CD8-positive, alpha-beta memory T cell (primary cell): ENCODE measurements at regions not wholly inside any gene's neighbourhood (a gene's known extent, or its start where the extent isn't known, plus 50 kb on each side); places are given as distances from the start of the nearest gene placed in this dataset.

Experiments used
- CTCF ChIA-PET: fragments of 350-600 bp; sonication (Branson Sonifier 250); formaldehyde crosslinking; loops from one replicate; lab custom pipeline; 2021; ENCODE audit warnings: antibody characterized with exemption; lab: Charles Lee
- POLR2A ChIA-PET: fragments of 350-600 bp; sonication (Branson Sonifier 250); formaldehyde crosslinking; loops from one replicate; lab custom pipeline; 2021; ENCODE audit warnings: antibody characterized with exemption; lab: Charles Lee
- DNase-seq, 5 donors: peaks; one replicate each; pipeline versions ENCODE4 v3.0.0 to v3.0.0-alpha.2; 2020 to 2022; ENCODE audit warnings: mixed read lengths in 1 of 5
- H3K27ac ChIP-seq: one replicate; pipeline ENCODE4 v1.7.0; 2013; ENCODE audit warnings: low read depth, mild to moderate bottlenecking, low read length, moderate library complexity
- H3K27me3 ChIP-seq: 2 replicates; pipeline ENCODE4 v1.7.0; 2013; ENCODE audit warnings: low read length, mild to moderate bottlenecking; ENCODE audit not compliant: insufficient read depth, poor library complexity, severe bottlenecking
- H3K36me3 ChIP-seq: 2 replicates; pipeline ENCODE4 v1.7.0; 2013; ENCODE audit warnings: mild to moderate bottlenecking, low read length, moderate library complexity; ENCODE audit not compliant: insufficient read depth
- H3K4me1 ChIP-seq: 2 replicates; pipeline ENCODE4 v1.7.0; 2013; ENCODE audit warnings: mild to moderate bottlenecking, low read length, moderate library complexity; ENCODE audit not compliant: insufficient read depth
- H3K4me3 ChIP-seq: 2 replicates; pipeline ENCODE4 v1.7.0; 2013; ENCODE audit warnings: mild to moderate bottlenecking, low read length
- H3K9me3 ChIP-seq: 2 replicates; pipeline ENCODE4 v1.7.0; 2013; ENCODE audit warnings: mild to moderate bottlenecking, low read length
- H3K27ac Mint-ChIP-seq, 8 donors: one replicate each; pipeline ENCODE4 v1.8.0; 2020 to 2021; ENCODE audit warnings: mixed read lengths in 8 of 8, mild to moderate bottlenecking in 6 of 8, inconsistent platforms in 3 of 8, moderate library complexity in 3 of 8
- H3K27me3 Mint-ChIP-seq, 2 donors: one replicate each; pipeline ENCODE4 v1.8.0; 2020 to 2021; ENCODE audit warnings: mixed read lengths in 2 of 2, mild to moderate bottlenecking in 1 of 2, moderate library complexity in 1 of 2
- H3K36me3 Mint-ChIP-seq, 3 donors: one replicate each; pipeline ENCODE4 v1.8.0; 2020 to 2021; ENCODE audit warnings: mixed read lengths in 3 of 3, inconsistent platforms in 1 of 3, mild to moderate bottlenecking in 1 of 3
- H3K4me1 Mint-ChIP-seq, 3 donors: one replicate each; pipeline ENCODE4 v1.8.0; 2020 to 2021; ENCODE audit warnings: mixed read lengths in 3 of 3, inconsistent platforms in 1 of 3, mild to moderate bottlenecking in 1 of 3
- H3K4me3 Mint-ChIP-seq, 7 donors: one replicate each; pipeline ENCODE4 v1.8.0; 2020 to 2021; ENCODE audit warnings: mixed read lengths in 7 of 7, mild to moderate bottlenecking in 6 of 7, moderate library complexity in 4 of 7, inconsistent platforms in 2 of 7
- H3K9me3 Mint-ChIP-seq, 5 donors: one replicate each; pipeline ENCODE4 v1.8.0; 2020 to 2022; ENCODE audit warnings: mixed read lengths in 5 of 5, mild to moderate bottlenecking in 3 of 5, moderate library complexity in 2 of 5, inconsistent platforms in 1 of 5

GRCh38 chr5:144088206-144089064 is 82.0 kb downstream of the YIPF5 start:
- Histone ChIP-seq H3K9me3 (no peaks in the 10 kb centered on the region), H3K4me3 (no peak overlapping the region), H3K27me3 (no peaks in the 10 kb centered on the region), H3K36me3 (no peaks in the 10 kb centered on the region), H3K4me1 (no peaks in the 10 kb centered on the region), H3K27ac (no peak overlapping the region)
- Mint-ChIP-seq H3K27ac (no peak overlapping the region), H3K27me3 (peaks cover 0 to 3% of the 10 kb centered on the region in 2 donors), H3K4me3 (no peak overlapping the region), H3K36me3 (no peaks in the 10 kb centered on the region), H3K9me3 (no peaks in the 10 kb centered on the region), H3K4me1 (peaks cover 0 to 5% (median 0%) of the 10 kb centered on the region in 3 donors)
- ChIA-PET POLR2A (no interaction called here), CTCF (no interaction called here)
- no peak for DNase-seq

- Mint-ChIP-seq H3K36me3 (peaks cover 0 to 4% (median 0%) of the 10 kb centered on the region in 3 donors), H3K27me3 (peaks cover 0 to 3% of the 10 kb centered on the region in 2 donors), H3K9me3 (no peaks in the 10 kb centered on the region), H3K4me3 (no peak overlapping the region), H3K27ac (no peak overlapping the region), H3K4me1 (peaks cover 4 to 12% (median 5%) of the 10 kb centered on the region in 3 donors)
- Histone ChIP-seq H3K9me3 (no peaks in the 10 kb centered on the region), H3K36me3 (no peaks in the 10 kb centered on the region), H3K4me1 (peaks cover 4% of the 10 kb centered on the region), H3K27me3 (no peaks in the 10 kb centered on the region), H3K4me3 (no peak overlapping the region), H3K27ac (no peak overlapping the region)
- no peak for DNase-seq
- POLR2A ChIA-PET, result no interaction called here
- CTCF ChIA-PET, result interaction anchor here (1.0 kb wide), 1 partner anchor 27 kb away, joined by 3 read pairs; no protein-coding TSS in a partner anchor
Observed at GRCh38 chr5:144089401-144090021, 80.9 kb downstream of the YIPF5 start.

GRCh38 chr5:144092508-144092907 is 78.0 kb downstream of the YIPF5 start:
- H3K9me3 Mint-ChIP-seq, result peaks cover 0 to 8% (median 0%) of the 10 kb centered on the region in 5 donors
- ChIA-PET CTCF (no interaction called here), POLR2A (no interaction called here)
- Histone ChIP-seq H3K4me1 (peaks cover 4% of the 10 kb centered on the region), H3K27ac (no peak overlapping the region), H3K27me3 (no peaks in the 10 kb centered on the region), H3K4me3 (no peak overlapping the region), H3K36me3 (no peaks in the 10 kb centered on the region), H3K9me3 (no peaks in the 10 kb centered on the region)
- H3K27ac Mint-ChIP-seq, result no peak overlapping the region
- peaks cover 4 to 12% (median 5%) of the 10 kb centered on the region in 3 donors for H3K4me1 Mint-ChIP-seq
- H3K36me3 Mint-ChIP-seq, result peaks cover 0 to 12% (median 0%) of the 10 kb centered on the region in 3 donors
- no peak for DNase-seq
- no peak overlapping the region for H3K4me3 Mint-ChIP-seq
- peaks cover 0 to 10% of the 10 kb centered on the region in 2 donors for H3K27me3 Mint-ChIP-seq

- CTCF ChIA-PET, result no interaction called here
- Histone ChIP-seq H3K4me3 (no peak overlapping the region), H3K9me3 (no peaks in the 10 kb centered on the region), H3K27ac (no peak overlapping the region), H3K4me1 (peaks cover 4% of the 10 kb centered on the region), H3K36me3 (no peaks in the 10 kb centered on the region), H3K27me3 (no peaks in the 10 kb centered on the region)
- DNase-seq, result no peak
- Mint-ChIP-seq H3K4me1 (peaks cover 4 to 12% (median 5%) of the 10 kb centered on the region in 3 donors), H3K4me3 (no peak overlapping the region), H3K36me3 (peaks cover 0 to 12% (median 0%) of the 10 kb centered on the region in 3 donors), H3K27ac (no peak overlapping the region), H3K27me3 (peaks cover 0 to 16% of the 10 kb centered on the region in 2 donors), H3K9me3 (peaks cover 0 to 8% (median 2%) of the 10 kb centered on the region in 5 donors)
- POLR2A ChIA-PET, result no interaction called here
Observed at GRCh38 chr5:144093400-144093799, 77.1 kb downstream of the YIPF5 start.

- peaks cover 4 to 12% (median 5%) of the 10 kb centered on the region in 3 donors for H3K4me1 Mint-ChIP-seq
- Histone ChIP-seq H3K9me3 (no peaks in the 10 kb centered on the region), H3K27ac (no peak overlapping the region), H3K27me3 (no peaks in the 10 kb centered on the region), H3K36me3 (no peaks in the 10 kb centered on the region), H3K4me3 (no peak overlapping the region), H3K4me1 (peaks cover 4% of the 10 kb centered on the region)
- ChIA-PET CTCF (no interaction called here), POLR2A (no interaction called here)
- no peak overlapping the region for H3K4me3 Mint-ChIP-seq
- peaks cover 0 to 18% of the 10 kb centered on the region in 2 donors for H3K27me3 Mint-ChIP-seq
- peaks cover 0 to 12% (median 0%) of the 10 kb centered on the region in 3 donors for H3K36me3 Mint-ChIP-seq
- H3K27ac Mint-ChIP-seq, result no peak overlapping the region
- peaks cover 0 to 8% (median 2%) of the 10 kb centered on the region in 5 donors for H3K9me3 Mint-ChIP-seq
- no peak for DNase-seq
Observed at GRCh38 chr5:144093868-144094267, 76.6 kb downstream of the YIPF5 start.

- Histone ChIP-seq H3K36me3 (no peaks in the 10 kb centered on the region), H3K9me3 (no peaks in the 10 kb centered on the region), H3K27me3 (no peaks in the 10 kb centered on the region), H3K4me1 (no peaks in the 10 kb centered on the region), H3K4me3 (no peak overlapping the region), H3K27ac (no peak overlapping the region)
- Mint-ChIP-seq H3K36me3 (peaks cover 0 to 2% (median 0%) of the 10 kb centered on the region in 3 donors), H3K27me3 (peaks cover 0 to 20% of the 10 kb centered on the region in 2 donors), H3K9me3 (peaks cover 0 to 2% (median 2%) of the 10 kb centered on the region in 5 donors), H3K4me1 (no peaks in the 10 kb centered on the region), H3K4me3 (no peak overlapping the region), H3K27ac (no peak overlapping the region)
- no peak for DNase-seq
- POLR2A ChIA-PET, result no interaction called here
- CTCF ChIA-PET, result no interaction called here
Observed at GRCh38 chr5:144100702-144101101, 69.8 kb downstream of the YIPF5 start.

GRCh38 chr5:144101616-144102015 is 68.8 kb downstream of the YIPF5 start:
- H3K4me1 Mint-ChIP-seq, result no peaks in the 10 kb centered on the region
- Histone ChIP-seq H3K36me3 (no peaks in the 10 kb centered on the region), H3K27ac (no peak overlapping the region), H3K4me1 (no peaks in the 10 kb centered on the region), H3K27me3 (no peaks in the 10 kb centered on the region), H3K9me3 (no peaks in the 10 kb centered on the region), H3K4me3 (no peak overlapping the region)
- POLR2A ChIA-PET, result interaction anchor here (0.6 kb wide), 1 partner anchor 210 kb away, joined by 3 read pairs; no protein-coding TSS in a partner anchor
- H3K27ac Mint-ChIP-seq, result no peak overlapping the region
- no peaks in the 10 kb centered on the region for H3K36me3 Mint-ChIP-seq
- CTCF ChIA-PET, result no interaction called here
- H3K27me3 Mint-ChIP-seq, result peaks cover 2 to 20% of the 10 kb centered on the region in 2 donors
- H3K4me3 Mint-ChIP-seq, result no peak overlapping the region
- H3K9me3 Mint-ChIP-seq, result peaks cover 0 to 2% (median 0%) of the 10 kb centered on the region in 5 donors
- no peak for DNase-seq

- POLR2A ChIA-PET, result interaction anchor here (0.6 kb wide), 1 partner anchor 211 kb away, joined by 3 read pairs; no protein-coding TSS in a partner anchor
- DNase-seq, result no peak
- Mint-ChIP-seq H3K4me3 (no peak overlapping the region), H3K27ac (no peak overlapping the region), H3K27me3 (peaks cover 4 to 16% of the 10 kb centered on the region in 2 donors), H3K36me3 (no peaks in the 10 kb centered on the region), H3K4me1 (no peaks in the 10 kb centered on the region), H3K9me3 (peaks cover 0 to 2% (median 0%) of the 10 kb centered on the region in 5 donors)
- CTCF ChIA-PET, result no interaction called here
- H3K27ac ChIP-seq, result no peak overlapping the region
- no peaks in the 10 kb centered on the region for H3K36me3 ChIP-seq
- no peaks in the 10 kb centered on the region for H3K9me3 ChIP-seq
- no peak overlapping the region for H3K4me3 ChIP-seq
- no peaks in the 10 kb centered on the region for H3K4me1 ChIP-seq
- H3K27me3 ChIP-seq, result no peaks in the 10 kb centered on the region
Observed at GRCh38 chr5:144102361-144102760, 68.1 kb downstream of the YIPF5 start.
